Chondrocyte (in vitro differentiated cells): ENCODE measurements at regions not wholly inside any gene's neighbourhood (a gene's known extent, or its start where the extent isn't known, plus 50 kb on each side); places are given as distances from the start of the nearest gene placed in this dataset.

Source experiments
- DNase-seq: peaks from one replicate; pipeline ENCODE4 v3.0.0; 2021; ENCODE audit warnings: mixed read lengths, low spot score
- H3K27ac Mint-ChIP-seq: one replicate; pipeline ENCODE4 v1.8.0; 2021; ENCODE audit warnings: mild to moderate bottlenecking, moderate library complexity, mixed read lengths; ENCODE audit not compliant: unreplicated experiment
- H3K27me3 Mint-ChIP-seq: 2 replicates; pipeline ENCODE4 v1.8.0; 2021; ENCODE audit warnings: low read depth, mixed read lengths
- H3K36me3 Mint-ChIP-seq: 2 replicates; pipeline ENCODE4 v1.8.0; 2021; ENCODE audit warnings: low read depth, mixed read lengths
- H3K4me1 Mint-ChIP-seq: 2 replicates; pipeline ENCODE4 v1.8.0; 2021; ENCODE audit warnings: low read depth, mild to moderate bottlenecking, mixed read lengths
- H3K4me3 Mint-ChIP-seq: one replicate; pipeline ENCODE4 v1.8.0; 2021; ENCODE audit warnings: mild to moderate bottlenecking, moderate library complexity, mixed read lengths; ENCODE audit not compliant: unreplicated experiment
- H3K9me3 Mint-ChIP-seq: 2 replicates; pipeline ENCODE4 v1.8.0; 2021; ENCODE audit warnings: low read depth, mixed read lengths
- TF ChIP-seq, protein P1 (sequence below): fragments of 200-600 bp; sonication (generic); IDR thresholded peaks from 2 replicates; pipeline ENCODE4 v1.5.0; 2021; ENCODE audit warnings: antibody characterized with exemption, mild to moderate bottlenecking, moderate library complexity

DNA sequence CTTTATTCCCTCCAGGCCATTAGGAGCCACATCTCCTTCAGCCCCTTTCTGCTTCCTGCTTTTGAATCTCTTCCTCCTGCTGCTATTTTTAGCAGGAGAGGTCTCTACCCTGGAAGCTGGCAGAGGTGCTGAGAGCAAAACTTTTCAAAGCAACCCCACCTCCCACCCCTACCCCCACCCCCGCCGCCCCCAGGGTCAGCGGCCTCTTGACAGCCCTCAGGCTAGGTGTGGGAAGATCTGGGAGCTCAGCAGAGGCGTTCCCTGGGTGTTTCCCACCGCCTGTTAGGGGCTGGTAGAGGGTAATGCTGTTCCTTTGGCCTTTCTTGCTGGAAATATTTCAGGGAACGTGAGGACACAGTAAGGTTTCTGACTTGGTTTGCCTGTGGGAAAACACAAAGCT is 112.5 kb upstream of the CACHD1 start:
- Mint-ChIP-seq H3K9me3 (no peaks in the 10 kb centered on the region), H3K27ac (no peak overlapping the region), H3K27me3 (peaks cover 26% of the 10 kb centered on the region), H3K36me3 (no peaks in the 10 kb centered on the region), H3K4me3 (no peak overlapping the region), H3K4me1 (peaks cover 5% of the 10 kb centered on the region)
- TF ChIP-seq, protein P1, sequence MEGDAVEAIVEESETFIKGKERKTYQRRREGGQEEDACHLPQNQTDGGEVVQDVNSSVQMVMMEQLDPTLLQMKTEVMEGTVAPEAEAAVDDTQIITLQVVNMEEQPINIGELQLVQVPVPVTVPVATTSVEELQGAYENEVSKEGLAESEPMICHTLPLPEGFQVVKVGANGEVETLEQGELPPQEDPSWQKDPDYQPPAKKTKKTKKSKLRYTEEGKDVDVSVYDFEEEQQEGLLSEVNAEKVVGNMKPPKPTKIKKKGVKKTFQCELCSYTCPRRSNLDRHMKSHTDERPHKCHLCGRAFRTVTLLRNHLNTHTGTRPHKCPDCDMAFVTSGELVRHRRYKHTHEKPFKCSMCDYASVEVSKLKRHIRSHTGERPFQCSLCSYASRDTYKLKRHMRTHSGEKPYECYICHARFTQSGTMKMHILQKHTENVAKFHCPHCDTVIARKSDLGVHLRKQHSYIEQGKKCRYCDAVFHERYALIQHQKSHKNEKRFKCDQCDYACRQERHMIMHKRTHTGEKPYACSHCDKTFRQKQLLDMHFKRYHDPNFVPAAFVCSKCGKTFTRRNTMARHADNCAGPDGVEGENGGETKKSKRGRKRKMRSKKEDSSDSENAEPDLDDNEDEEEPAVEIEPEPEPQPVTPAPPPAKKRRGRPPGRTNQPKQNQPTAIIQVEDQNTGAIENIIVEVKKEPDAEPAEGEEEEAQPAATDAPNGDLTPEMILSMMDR = no peak
- DNase-seq = no peak

DNA sequence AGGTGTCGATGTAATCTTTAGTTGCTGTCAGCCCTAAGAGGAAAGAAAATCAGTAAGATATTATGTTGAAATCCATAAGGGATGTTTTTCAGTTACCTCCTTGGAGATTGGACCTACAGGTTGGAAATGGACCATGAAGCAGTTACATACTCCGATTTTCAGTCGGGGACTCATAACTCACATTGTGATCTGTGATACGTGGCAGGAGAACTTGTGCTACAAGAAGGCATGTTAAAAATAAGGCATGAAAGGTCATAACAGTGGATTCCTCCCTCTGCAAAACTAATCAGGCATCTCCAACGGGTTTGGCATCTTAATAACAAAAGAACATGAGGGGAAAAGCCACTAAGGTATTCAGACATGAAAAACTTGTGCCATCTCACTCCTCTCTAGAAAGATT is 111.2 kb upstream of the CACHD1 start:
- no peaks in the 10 kb centered on the region for H3K9me3 Mint-ChIP-seq
- H3K36me3 Mint-ChIP-seq = no peaks in the 10 kb centered on the region
- H3K27me3 Mint-ChIP-seq = peaks cover 26% of the 10 kb centered on the region
- peaks cover 5% of the 10 kb centered on the region for H3K4me1 Mint-ChIP-seq
- DNase-seq = no peak
- no peak overlapping the region for H3K4me3 Mint-ChIP-seq
- H3K27ac Mint-ChIP-seq = no peak overlapping the region
- TF ChIP-seq, protein P1 = no peak

GRCh38 chr1:64361974-64362373 is 108.0 kb upstream of the CACHD1 start:
- peaks cover 9% of the 10 kb centered on the region for H3K27me3 Mint-ChIP-seq
- H3K27ac Mint-ChIP-seq = no peak overlapping the region
- no peak overlapping the region for H3K4me3 Mint-ChIP-seq
- H3K4me1 Mint-ChIP-seq = peaks cover 4% of the 10 kb centered on the region
- H3K9me3 Mint-ChIP-seq = no peaks in the 10 kb centered on the region
- TF ChIP-seq, protein P1 = no peak
- no peaks in the 10 kb centered on the region for H3K36me3 Mint-ChIP-seq
- DNase-seq = no peak

- peaks cover 8% of the 10 kb centered on the region for H3K27me3 Mint-ChIP-seq
- H3K4me1 Mint-ChIP-seq = no peaks in the 10 kb centered on the region
- no peaks in the 10 kb centered on the region for H3K36me3 Mint-ChIP-seq
- H3K27ac Mint-ChIP-seq = no peak overlapping the region
- no peak overlapping the region for H3K4me3 Mint-ChIP-seq
- TF ChIP-seq, protein P1 = no peak
- no peak for DNase-seq
- H3K9me3 Mint-ChIP-seq = no peaks in the 10 kb centered on the region
Measured at GRCh38 chr1:64363111-64363510, 106.8 kb upstream of the CACHD1 start.

- Mint-ChIP-seq H3K27me3 (peaks cover 8% of the 10 kb centered on the region), H3K9me3 (no peaks in the 10 kb centered on the region), H3K36me3 (no peaks in the 10 kb centered on the region), H3K4me3 (no peak overlapping the region), H3K4me1 (no peaks in the 10 kb centered on the region), H3K27ac (no peak overlapping the region)
- DNase-seq = no peak
- TF ChIP-seq, protein P1 = no peak
Measured at GRCh38 chr1:64363616-64364015, 106.3 kb upstream of the CACHD1 start.
